OCI-LY7 (cell line): ENCODE measurements at regions not wholly inside any gene's neighbourhood (a gene's known extent, or its start where the extent isn't known, plus 50 kb on each side); places are given as distances from the start of the nearest gene placed in this dataset.

Experiments used
- BruUV-seq: library from RNA; stranded (reverse); fragments of 400-500 nt; replicated peaks from 2 replicates; lab custom pipeline; 2021; lab: Mats Ljungman, UMichigan
- CTCF ChIA-PET: fragments of 300-600 bp; sonication (Branson Sonifier 250); formaldehyde crosslinking; loops from one replicate; lab custom pipeline; 2022; ENCODE audit warnings: antibody characterized with exemption; ENCODE audit not compliant: unreplicated experiment; lab: Charles Lee
- POLR2A ChIA-PET: fragments of 300-600 bp; sonication (Branson Sonifier 250); formaldehyde crosslinking; loops from one replicate; lab custom pipeline; 2022; ENCODE audit warnings: antibody characterized with exemption; lab: Charles Lee
- DNase-seq: peaks from one replicate; pipeline ENCODE4 v3.0.0-alpha.2; 2015; ENCODE audit warnings: low spot score
- H2AFZ ChIP-seq: fragments of 200-600 bp; sonication (generic), shearing (Covaris generic); 2 replicates; pipeline ENCODE4 v1.6.1; 2014; ENCODE audit warnings: mild to moderate bottlenecking, antibody characterized with exemption, low read length, moderate library complexity
- H3K27ac ChIP-seq: fragments of 200-600 bp; sonication (generic); 2 replicates; pipeline ENCODE4 v1.5.1; 2014; ENCODE audit warnings: mixed run types, low read depth, mild to moderate bottlenecking, moderate library complexity, low read length, inconsistent platforms; ENCODE audit not compliant: poor library complexity, severe bottlenecking
- H3K36me3 ChIP-seq: fragments of 200-600 bp; sonication (generic); 2 replicates; pipeline ENCODE4 v1.6.1; 2014; ENCODE audit warnings: mild to moderate bottlenecking, antibody characterized with exemption, low read length, moderate library complexity, mixed read lengths; ENCODE audit not compliant: insufficient read depth
- H3K4me1 ChIP-seq: fragments of 200-600 bp; sonication (generic); 2 replicates; pipeline ENCODE4 v1.5.1; 2014; ENCODE audit warnings: mild to moderate bottlenecking, low read length; ENCODE audit not compliant: insufficient read depth, poor library complexity, severe bottlenecking
- H3K4me2 ChIP-seq: fragments of 200-600 bp; sonication (generic); 2 replicates; pipeline ENCODE4 v1.6.1; 2014; ENCODE audit warnings: mild to moderate bottlenecking, low read length
- H3K4me3 ChIP-seq: fragments of 200-600 bp; sonication (generic); 2 replicates; pipeline ENCODE4 v1.5.1; 2014; ENCODE audit warnings: mild to moderate bottlenecking, low read depth, low read length; ENCODE audit not compliant: poor library complexity, severe bottlenecking
- H3K79me2 ChIP-seq: fragments of 200-600 bp; sonication (generic); 2 replicates; pipeline ENCODE4 v1.6.1; 2016; ENCODE audit warnings: low read depth, mild to moderate bottlenecking, low read length, moderate library complexity, mixed read lengths; ENCODE audit not compliant: insufficient read depth
- H3K9me2 ChIP-seq: fragments of 200-600 bp; sonication (generic); 2 replicates; pipeline ENCODE4 v1.6.1; 2016; ENCODE audit warnings: mild to moderate bottlenecking, low read length, mixed read lengths; ENCODE audit not compliant: insufficient read depth
- H3K9me3 ChIP-seq: fragments of 200-600 bp; sonication (generic); 2 replicates; pipeline ENCODE4 v1.6.1; 2014; ENCODE audit warnings: mild to moderate bottlenecking, mixed run types, low read length, mixed read lengths
- H4K20me1 ChIP-seq: fragments of 200-600 bp; sonication (generic); 2 replicates; pipeline ENCODE4 v1.6.1; 2014; ENCODE audit warnings: mild to moderate bottlenecking, antibody characterized with exemption, low read length, moderate library complexity, mixed read lengths; ENCODE audit not compliant: insufficient read depth
- CTCF ChIP-seq: fragments of 200-600 bp; sonication (generic); conservative IDR thresholded peaks from 2 replicates; pipeline ENCODE4 v1.5.1; 2014; ENCODE audit warnings: mild to moderate bottlenecking, antibody characterized with exemption, low read length, moderate library complexity, mixed read lengths
- EZH2phosphoT487 ChIP-seq: fragments of 200-600 bp; sonication (generic); IDR thresholded peaks from 2 replicates; pipeline ENCODE4 v1.6.1; 2018; ENCODE audit warnings: low read depth, borderline replicate concordance, mild to moderate bottlenecking, mixed run types, antibody characterized with exemption, low read length, moderate library complexity, mixed read lengths
- intact Hi-C: fragments of 100-400 bp; cut with micrococcal nuclease; formaldehyde crosslinking; loops from one replicate; pipeline ENCODE4 v1.10.0; 2022; ENCODE audit not compliant: unreplicated experiment

GRCh38 chr6:91879386-91879995, 1292.6 kb upstream of the MAP3K7 start:
- no peak overlapping the region for H2AFZ ChIP-seq
- ChIA-PET POLR2A (no interaction called here), CTCF (no interaction called here)
- BruUV-seq, result no TSS peak
- H3K27ac ChIP-seq, result no peak overlapping the region
- no peaks in the 10 kb centered on the region for H3K9me2 ChIP-seq
- H3K4me1 ChIP-seq, result no peaks in the 10 kb centered on the region
- TF ChIP-seq EZH2phosphoT487 (no peak), CTCF (no peak)
- H4K20me1 ChIP-seq, result no peaks in the 10 kb centered on the region
- H3K4me3 ChIP-seq, result no peak overlapping the region
- no peak overlapping the region for H3K4me2 ChIP-seq
- no peak for DNase-seq
- no peaks in the 10 kb centered on the region for H3K79me2 ChIP-seq
- H3K9me3 ChIP-seq, result no peaks in the 10 kb centered on the region
- intact Hi-C loops, result no loop called here
- H3K36me3 ChIP-seq, result no peaks in the 10 kb centered on the region

- Histone ChIP-seq H2AFZ (no peak overlapping the region), H3K27ac (no peak overlapping the region), H4K20me1 (no peaks in the 10 kb centered on the region), H3K9me3 (no peaks in the 10 kb centered on the region), H3K79me2 (no peaks in the 10 kb centered on the region), H3K36me3 (no peaks in the 10 kb centered on the region), H3K4me2 (no peak overlapping the region), H3K4me3 (no peak overlapping the region), H3K9me2 (no peaks in the 10 kb centered on the region), H3K4me1 (no peaks in the 10 kb centered on the region)
- BruUV-seq, result no TSS peak
- ChIA-PET POLR2A (interaction anchor here (1.1 kb wide), 1 partner anchor 13 kb away, joined by 3 read pairs; no protein-coding TSS in a partner anchor), CTCF (no interaction called here)
- TF ChIP-seq EZH2phosphoT487, result no peak
- TF ChIP-seq CTCF, result no peak
- DNase-seq, result no peak
- intact Hi-C loops, result no loop called here
Observed at GRCh38 chr6:91877994-91878393, 1291.1 kb upstream of the MAP3K7 start.

- no peak overlapping the region for H3K27ac ChIP-seq
- H3K79me2 ChIP-seq, result no peaks in the 10 kb centered on the region
- no TSS peak for BruUV-seq
- intact Hi-C loops, result no loop called here
- CTCF ChIA-PET, result no interaction called here
- no peak for TF ChIP-seq CTCF
- TF ChIP-seq EZH2phosphoT487, result no peak
- DNase-seq, result no peak
- no peak overlapping the region for H3K4me3 ChIP-seq
- H4K20me1 ChIP-seq, result no peaks in the 10 kb centered on the region
- POLR2A ChIA-PET, result no interaction called here
- H3K36me3 ChIP-seq, result no peaks in the 10 kb centered on the region
- H3K9me3 ChIP-seq, result no peaks in the 10 kb centered on the region
- no peaks in the 10 kb centered on the region for H3K9me2 ChIP-seq
- H3K4me2 ChIP-seq, result no peak overlapping the region
- no peaks in the 10 kb centered on the region for H3K4me1 ChIP-seq
- H2AFZ ChIP-seq, result no peak overlapping the region
Observed at GRCh38 chr6:91874971-91875370, 1288.1 kb upstream of the MAP3K7 start.
